Non-pigmented ciliary epithelial cell (primary cell): ENCODE measurements at regions not wholly inside any gene's neighbourhood (a gene's known extent, or its start where the extent isn't known, plus 50 kb on each side); places are given as distances from the start of the nearest gene placed in this dataset.

ENCODE experiments used
- DNase-seq: peaks from one replicate; pipeline ENCODE4 v3.0.0-alpha.2; 2010; ENCODE audit warnings: low read depth

DNA sequence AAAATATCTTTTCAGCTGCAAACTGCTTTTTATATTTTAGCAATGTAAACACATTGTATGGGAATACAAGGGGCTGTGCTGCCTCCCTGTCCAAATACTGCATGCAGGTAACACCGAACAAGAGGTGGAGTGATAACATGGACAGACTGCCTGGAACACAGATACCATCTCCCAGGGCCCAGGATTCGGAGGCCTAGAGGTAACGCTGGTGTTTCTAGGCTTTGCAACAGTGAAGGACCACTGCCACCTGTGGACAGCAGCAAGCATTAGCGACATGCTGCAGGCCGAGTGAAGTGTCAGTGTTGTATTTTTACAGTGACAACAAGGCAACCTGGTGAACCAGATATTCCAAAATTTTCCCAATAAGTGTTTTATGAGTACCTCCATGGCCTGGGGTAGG, 379.1 kb downstream of the DMRT2 start:
- no peak for DNase-seq

DNA sequence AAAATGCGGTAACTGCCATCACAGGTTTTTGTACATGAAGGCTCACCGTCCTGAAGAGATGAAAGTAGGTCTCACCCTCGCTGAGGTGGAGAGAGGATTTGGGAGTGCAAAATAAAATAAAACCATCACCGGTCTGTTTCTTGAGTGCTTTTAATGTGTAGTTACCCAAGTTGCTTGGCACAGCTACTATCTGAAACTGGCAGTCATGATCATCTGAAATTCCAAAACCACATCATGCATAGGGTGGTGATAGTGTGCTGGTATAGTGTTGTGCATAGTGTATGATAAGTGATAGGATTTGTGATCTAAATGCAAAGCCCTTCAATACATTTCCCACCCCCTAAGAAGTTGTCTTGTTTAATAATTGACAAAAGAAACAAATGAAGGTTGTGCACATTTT, 381.3 kb downstream of the DMRT2 start:
- DNase-seq: no peak

DNA sequence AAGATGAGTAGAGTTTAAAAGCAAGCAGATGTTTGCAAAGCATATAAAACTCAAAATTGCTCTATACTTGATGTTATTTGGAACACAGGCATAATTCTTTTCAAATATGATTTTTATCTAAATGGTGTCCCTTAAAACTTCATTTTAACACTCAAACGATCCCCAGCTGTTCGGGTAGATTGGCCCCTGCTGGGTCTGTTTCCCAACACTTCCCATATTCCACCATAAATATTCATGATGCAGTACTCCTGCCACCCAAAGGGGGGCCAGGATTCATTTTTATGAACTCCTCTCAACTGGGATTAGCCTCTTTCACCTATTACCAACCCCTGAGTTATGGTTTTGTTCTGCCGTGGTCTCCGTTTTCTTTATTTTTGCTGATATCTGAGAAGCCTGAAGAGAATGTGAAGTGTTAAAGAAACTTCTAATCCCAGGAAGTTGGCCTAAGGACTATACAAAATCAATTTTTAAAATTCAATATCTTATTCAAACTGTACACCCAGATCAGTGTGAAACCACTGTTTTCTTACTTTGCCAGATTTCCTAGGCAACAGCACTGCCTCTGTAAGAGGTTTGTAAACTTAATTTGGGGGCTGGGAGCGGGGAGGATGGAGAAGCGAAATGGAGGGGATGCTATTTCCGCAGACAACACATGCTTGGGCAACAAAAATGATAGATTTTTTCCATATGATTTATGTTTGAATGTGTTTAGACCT, 384.1 kb downstream of the DMRT2 start:
- no peak for DNase-seq

DNA sequence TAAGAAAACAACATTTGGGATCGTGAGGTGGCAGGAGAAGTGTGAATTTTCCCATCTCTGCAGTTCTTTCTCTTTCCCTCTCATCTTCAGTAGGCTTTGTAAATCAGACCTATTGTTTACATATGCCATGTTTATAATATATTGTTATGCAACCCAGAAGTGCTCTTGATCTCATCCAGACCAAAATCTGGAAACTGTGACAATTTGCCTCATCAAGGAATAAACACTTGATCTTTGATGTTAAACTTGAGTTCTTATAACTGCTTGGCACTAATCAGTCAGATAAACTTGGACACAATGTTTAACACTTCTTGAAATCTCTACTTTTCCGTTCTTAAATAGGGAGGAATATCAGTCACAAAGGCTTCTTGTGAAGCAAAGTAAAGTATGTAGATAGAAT, 384.7 kb downstream of the DMRT2 start:
- no peak for DNase-seq

DNA sequence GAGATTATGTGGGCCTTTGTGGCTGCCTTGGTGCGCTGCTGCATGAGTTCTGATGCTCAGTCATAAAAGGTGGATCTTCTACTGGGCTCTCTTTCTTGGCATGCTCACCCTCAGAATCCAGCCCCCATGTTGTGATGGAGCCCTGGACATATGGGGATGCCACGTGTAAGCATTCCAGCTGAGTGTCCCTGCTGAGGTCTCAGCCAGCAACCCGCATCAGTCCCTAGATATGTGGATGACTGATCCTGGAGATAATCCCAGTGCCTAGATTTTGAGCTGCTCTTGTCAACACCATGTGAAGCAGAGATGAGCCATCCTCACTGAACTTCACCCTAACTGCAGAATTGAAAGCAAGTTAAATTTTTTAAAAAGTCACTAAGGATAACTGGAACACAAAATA, 390.1 kb downstream of the DMRT2 start:
- DNase-seq: no peak

DNA sequence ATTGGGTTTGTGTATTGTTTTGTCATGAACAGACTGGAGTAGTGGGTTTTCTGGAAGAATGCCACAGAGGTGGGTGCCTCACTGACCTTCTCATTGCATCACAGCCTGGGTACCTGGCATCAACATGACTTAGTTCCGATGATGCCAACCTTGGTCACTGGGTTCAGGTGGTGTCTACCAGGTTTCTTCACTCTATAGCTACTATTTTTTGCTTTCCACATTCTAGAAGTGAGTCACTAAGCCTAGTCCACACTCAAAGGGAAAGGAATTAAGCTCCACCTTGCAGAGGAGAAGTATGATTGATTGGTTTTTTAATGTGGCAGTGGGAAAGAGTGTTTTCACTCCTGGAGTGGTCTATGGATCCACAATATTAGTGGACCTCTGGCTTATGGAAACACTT, 391.9 kb downstream of the DMRT2 start:
- DNase-seq: no peak

DNA sequence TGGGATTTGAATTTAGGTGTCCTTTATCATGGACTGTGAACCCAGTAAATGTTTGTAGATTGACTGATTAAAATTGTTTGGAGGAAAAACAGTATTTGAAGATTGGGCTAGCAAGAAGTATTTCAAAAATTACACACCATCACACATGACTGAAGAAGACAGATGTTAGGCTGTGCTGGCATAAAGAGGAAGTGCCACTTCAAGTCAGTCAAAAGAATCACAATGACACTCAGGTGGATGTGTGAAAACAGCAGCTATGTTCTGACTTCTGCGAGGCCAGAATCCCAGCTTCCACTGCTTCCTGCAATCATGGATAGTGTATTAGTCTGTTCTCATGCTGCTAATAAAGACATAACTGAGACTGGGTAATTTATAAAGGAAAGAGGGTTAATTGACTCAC, 393.3 kb downstream of the DMRT2 start:
- no peak for DNase-seq

DNA sequence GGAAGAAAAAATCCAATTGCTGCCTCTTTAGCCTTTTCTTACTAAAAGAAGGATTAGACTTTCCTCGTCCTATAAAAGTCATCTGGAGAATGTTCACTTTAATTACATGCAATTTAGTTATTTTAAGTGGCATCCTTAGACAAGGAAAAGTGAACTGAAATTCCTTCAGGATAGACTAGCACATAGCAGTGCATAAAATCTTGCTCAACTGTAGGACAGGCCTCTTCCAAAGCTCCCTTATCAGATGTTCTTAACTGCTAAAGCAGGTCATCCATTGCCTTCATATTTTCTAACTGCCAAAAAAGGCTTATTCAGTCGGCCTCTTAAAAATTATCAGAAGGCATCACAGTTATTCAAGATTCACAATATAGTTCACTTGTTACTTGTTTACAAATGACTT, 396.5 kb downstream of the DMRT2 start:
- no peak for DNase-seq

DNA sequence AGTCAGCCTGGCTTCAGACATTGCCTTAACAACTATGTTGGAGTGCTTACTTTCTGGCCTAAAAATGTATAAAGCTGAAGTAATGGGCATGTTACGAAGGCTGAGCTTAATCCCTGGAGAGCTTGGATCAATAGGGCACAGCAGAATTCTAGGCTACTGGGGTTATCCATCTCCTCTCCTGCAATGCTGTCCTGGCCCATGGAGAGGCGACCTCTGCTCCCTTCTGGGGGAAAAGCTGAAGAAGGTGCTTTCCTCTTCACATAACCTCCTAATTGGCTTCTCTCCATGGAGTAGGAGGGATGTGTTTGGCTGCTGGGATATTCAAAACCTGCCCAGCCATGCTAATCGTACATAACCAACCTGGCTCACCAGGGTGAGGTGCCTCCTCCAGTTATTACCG, 403.5 kb downstream of the DMRT2 start:
- DNase-seq: no peak

DNA sequence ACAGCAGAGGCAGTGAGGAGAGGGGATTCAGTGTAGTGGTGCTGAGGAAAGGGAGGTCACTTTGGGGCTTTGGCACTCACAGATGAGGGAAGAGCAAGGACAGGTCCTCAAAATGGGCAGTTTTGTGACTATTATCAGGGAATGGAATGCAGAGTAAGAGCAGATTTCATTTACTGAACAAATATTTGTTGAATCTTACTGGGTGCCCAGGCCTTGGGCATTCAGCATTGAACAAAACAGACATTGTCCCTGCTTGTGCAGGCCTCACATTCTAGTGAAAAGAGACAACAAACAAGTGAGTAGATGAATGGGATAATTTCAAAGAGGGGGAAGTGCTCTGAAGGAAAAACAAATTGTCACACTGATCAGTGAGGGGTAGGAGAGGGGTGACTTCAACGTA, 404.1 kb downstream of the DMRT2 start:
- DNase-seq: no peak

DNA sequence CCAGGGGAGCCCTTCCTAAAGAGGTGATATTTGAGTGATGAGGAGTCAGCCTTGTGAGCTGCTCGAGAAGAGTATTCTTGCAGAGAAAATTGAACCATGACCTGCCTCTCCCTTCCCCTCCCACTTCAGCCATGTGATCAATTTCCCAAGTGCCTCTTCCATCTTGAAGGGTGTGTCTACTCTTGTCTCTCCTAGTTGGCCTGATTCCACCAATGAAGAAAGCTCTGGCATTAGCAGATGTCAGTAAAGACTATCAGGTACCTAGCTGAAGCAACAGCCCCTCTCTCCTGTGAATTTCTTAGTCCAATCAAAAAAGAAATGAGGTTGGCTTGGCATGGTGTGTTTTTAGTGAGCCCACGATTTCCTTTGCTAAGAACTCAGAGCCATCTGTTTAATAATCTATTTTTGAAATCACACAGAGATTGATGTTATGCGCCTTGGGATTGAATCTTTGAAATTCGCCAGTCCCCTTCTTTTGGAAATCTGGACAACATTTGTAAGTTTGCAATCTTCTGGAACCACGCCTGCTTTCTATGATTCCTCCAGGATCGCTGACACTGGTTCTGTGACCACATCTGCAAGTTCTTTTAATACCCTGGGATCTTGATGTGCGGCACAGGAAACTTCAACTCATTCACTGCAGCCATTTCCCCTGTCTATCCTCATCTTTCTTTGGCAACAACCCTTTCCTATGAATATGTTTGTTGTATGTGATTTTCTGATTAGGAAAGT, 404.6 kb downstream of the DMRT2 start:
- no peak for DNase-seq

DNA sequence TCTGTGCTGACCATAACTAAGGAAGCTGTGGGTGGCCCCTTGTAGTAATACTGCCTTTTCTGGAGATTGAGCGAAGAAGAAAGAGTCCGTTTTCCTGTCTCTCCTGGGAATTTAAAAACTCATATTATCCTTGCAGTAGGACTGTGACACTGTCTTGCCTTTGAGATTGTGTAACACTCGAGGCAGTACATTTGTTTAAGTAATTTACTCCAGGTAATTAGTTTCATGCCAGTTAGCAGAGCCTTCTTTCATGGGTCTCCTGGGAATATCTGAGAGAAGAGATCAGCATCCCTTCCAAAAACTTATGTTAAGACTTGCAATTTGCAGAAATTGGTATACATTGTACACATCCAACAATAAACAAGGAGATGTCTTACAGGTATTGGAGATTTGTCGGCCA, 405.6 kb downstream of the DMRT2 start:
- no peak for DNase-seq

DNA sequence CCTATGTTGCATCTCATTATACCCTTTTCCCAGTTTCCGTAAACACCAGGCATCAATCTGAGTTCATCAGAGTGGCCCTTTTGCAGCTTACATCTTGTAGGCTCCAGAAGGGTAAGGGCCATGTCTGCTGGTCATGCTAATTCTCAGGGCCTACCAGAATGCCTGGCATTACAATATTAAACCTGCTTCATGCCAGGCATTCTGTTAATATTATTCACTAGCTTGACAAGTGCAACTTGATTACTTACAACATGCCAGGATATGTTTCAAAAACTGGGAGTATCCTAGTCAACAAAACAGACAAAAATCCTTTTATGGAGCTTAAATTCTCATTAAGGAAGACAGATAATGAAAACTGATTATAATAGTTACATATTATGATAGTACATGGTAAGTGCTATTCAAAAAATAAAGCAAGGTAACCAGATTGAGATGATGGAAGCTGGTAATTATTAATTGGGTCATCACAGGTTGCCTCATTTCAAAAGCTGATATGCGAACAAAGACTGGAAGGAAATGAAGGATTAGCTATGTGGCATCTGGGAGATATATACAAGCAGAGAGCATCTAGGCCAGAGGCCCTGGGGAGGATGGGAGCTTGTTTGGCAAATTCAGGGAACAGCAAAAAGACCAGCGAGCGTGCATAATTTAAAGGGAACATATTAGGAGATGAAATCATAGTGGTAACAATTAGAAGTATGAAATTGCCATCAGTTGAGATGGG, 406.3 kb downstream of the DMRT2 start:
- DNase-seq: no peak

DNA sequence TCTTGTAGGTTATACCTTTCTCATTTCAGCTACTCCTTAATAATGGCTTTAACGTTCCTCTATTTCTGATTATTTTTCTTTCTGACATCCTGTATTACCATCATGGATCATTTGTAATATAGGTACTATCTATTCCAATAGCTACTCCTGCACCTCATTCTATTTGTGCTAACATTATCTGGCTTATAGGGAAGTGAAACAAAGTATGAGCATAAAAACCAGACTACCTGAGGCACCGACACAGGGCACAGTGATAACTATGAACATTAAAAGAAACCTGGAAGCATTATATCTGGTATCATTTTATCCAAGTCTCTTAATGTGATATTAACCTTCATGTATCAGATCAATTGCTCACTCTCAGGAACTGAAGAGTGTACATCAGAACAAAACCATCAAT, 407.3 kb downstream of the DMRT2 start:
- no peak for DNase-seq

DNA sequence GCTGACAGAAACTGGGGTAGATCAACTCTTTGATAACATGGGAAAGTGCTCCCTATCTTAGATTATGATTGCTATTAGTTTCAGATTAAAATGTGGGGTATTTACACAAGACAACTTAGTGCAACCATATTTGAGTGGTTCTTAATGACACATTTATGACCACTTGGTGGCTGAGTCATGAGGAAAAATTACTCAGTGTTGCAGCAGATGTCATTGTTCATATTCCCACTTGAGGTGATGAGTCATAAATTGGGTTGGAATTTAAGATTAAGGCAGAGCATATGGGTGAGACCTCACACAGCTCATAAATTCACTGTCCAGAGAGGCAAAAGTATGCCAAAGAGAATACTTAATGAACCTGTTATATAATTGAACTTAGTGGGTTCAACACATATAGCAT, 408.3 kb downstream of the DMRT2 start:
- peak; percentile 11 for DNase-seq

DNA sequence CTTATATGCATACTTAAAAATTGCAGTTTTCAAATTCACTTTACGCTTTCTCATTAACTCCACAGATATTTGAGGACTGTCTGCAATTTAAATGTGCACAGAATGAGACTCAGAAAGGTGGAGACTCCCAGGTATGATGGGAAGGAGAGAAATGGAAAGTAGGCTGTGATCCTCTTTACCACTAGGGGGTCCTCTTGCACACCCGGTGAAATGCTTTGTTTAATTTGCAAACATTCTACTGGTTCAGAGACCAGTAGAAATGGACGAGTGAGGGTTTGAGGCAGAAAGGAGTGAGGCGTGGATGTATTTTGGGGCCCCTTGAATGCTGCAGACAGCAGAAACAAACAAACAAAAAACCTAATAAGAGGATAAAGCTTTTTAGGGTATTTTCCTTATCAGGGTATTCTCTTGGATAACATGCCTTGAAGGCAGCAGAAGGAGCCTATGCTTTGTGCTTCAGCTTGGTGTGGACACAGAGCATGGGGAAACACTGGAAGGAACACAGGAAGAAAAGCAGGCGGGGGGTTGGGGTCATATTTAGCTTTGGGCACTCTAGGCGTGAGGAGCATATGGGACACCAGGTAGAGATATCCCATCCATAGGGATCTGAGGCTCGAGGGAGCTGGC, 410.1 kb downstream of the DMRT2 start:
- no peak for DNase-seq

DNA sequence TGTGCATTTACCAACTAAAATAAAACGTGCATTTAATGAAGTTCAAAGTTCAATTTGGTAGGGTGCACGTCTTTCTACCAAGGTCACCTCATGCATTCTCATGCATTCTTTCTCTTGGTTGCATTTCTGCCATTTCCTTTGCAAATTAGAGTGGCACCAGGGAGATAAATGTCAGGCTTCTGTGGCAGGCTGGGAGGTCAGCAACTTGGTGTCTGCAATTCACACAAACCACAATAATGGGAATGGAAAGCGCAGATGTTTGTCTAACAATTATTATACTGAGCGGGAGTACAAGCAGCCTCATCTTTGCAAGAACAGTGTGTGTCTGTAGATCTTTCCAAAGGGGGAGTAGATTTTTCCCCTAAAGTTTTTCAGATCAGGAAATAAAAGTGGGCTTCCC, 411.7 kb downstream of the DMRT2 start:
- DNase-seq: no peak

DNA sequence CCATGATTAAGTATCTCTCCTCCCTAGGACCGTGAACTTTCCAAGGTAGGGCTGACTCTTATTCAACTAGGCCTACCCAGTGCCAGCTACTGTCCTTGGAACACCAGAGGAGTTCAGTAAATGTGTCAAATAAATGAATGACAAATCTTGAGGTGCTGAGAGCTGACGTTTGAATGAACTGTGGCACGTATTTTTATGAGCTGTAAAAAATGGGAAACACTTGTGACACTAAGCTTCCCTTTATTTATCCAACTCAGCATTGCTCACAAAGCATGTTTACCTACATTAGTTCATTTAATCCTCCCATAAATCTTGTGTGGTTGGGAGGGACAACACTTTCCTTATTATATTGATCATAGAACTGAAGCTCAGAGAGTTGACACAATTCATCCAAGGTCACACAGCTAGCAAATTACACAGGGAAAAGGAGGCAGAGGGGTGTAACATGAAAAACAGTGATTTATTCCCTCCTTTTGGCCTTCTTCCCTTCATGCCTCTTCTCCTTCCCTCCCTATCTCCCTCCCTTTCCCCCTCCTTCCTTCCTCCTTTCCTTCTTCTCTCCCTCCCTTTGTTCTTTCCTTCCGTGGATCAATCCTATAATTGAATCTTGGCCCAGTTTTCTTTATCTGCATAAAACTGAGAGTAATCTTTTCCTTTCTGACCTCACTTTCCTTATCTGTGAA, 412.6 kb downstream of the DMRT2 start:
- DNase-seq: no peak

DNA sequence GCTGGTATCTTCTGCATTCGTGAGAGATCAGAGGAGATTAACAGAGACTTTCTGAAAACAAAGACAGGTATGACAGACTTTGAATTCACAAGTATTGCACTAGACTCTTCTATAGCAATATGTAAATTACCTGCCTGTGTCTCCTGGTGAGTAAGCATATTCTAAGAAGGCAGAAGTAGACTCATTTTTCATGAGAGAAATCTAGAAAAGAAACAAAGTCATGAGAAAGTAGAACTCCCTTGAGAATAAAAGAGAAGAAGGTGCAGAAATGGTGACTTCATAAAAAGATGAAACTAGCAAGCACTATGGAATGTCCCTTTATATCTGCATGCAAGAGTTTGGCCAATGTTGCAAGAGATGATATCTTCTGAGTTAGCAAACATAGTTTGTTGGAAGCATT, 419.8 kb downstream of the DMRT2 start:
- no peak for DNase-seq

DNA sequence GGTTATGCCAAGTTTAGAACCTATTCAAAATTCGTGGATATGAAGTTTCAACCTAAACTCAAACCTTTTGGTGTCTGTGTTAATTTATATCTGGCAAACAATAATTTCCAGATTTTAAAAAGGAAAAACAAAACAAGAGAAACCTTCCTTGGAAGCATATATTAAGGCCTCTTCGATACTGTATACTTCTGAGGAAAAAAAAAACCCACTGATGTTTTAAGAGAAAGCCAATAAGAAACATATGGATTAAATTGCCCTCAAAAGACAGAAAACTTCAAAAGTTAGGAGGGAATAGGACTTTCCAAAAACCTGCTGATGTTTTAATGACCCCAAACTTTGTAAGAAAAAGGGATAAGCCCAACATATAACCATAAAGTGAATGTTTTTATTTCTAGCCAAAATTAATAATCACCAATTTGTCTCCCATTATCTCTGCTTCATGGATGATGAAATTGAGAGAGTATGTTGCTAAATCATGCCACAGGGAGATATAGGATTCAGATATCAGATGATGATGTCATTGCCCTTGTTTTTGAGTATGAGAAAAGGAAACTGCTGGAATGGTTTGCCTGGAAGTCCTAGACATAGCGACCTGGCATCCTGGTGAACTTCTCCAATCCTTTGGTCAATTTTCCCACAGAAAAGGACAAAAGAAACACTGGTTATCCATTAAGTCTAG, 423.9 kb downstream of the DMRT2 start:
- DNase-seq: no peak

DNA sequence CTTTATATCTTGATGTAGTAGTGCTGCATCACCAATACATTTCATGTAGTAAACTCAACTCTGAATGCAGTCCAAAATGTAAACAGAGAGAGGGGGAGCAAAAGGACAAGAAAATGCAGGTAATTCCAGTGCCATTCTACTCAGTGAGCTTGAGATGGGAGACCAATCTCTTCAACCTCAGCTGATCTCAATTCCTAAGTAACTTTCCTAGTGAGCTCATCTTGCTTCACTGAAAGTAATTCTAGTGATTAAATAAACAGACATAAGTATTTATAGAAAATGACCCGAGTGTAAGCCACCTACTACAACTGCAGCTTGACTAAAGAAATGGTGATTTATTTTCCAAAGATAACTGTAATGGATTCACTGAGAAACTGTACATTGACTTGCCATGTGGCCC, 424.5 kb downstream of the DMRT2 start:
- DNase-seq: no peak
